Liver (tissue), 7 donors: ENCODE measurements at regions not wholly inside any gene's neighbourhood (a gene's known extent, or its start where the extent isn't known, plus 50 kb on each side); places are given as distances from the start of the nearest gene placed in this dataset.

Experiments
- DNase-seq: peaks from one replicate; pipeline ENCODE4 v3.0.0-alpha.2; 2017; ENCODE audit warnings: low spot score
- H3K27ac ChIP-seq, 2 donors: one replicate each; pipeline ENCODE4 v1.7.0; 2013; ENCODE audit warnings: inconsistent platforms in 2 of 2, low read length in 2 of 2, control low read depth in 1 of 2, low read depth in 1 of 2, mild to moderate bottlenecking in 1 of 2
- H3K27me3 ChIP-seq, 4 donors: one replicate each; pipeline versions ENCODE4 v1.6.1 to v1.7.0; 2013; ENCODE audit warnings: low read length in 3 of 4, inconsistent platforms in 1 of 4, mild to moderate bottlenecking in 1 of 4, moderate library complexity in 1 of 4; ENCODE audit not compliant: control insufficient read depth in 4 of 4, insufficient read depth in 4 of 4
- H3K36me3 ChIP-seq, 4 donors: one replicate each; pipeline versions ENCODE4 v1.6.1 to v1.7.0; 2013; ENCODE audit warnings: low read length in 3 of 4, mild to moderate bottlenecking in 3 of 4, low read depth in 1 of 4, moderate library complexity in 1 of 4; ENCODE audit not compliant: control insufficient read depth in 4 of 4, insufficient read depth in 3 of 4
- H3K4me1 ChIP-seq, 4 donors: one replicate each; pipeline versions ENCODE4 v1.6.1 to v1.7.0; 2013; ENCODE audit warnings: low read length in 3 of 4, mild to moderate bottlenecking in 3 of 4, moderate library complexity in 1 of 4; ENCODE audit not compliant: control insufficient read depth in 4 of 4, insufficient read depth in 4 of 4
- H3K4me3 ChIP-seq, 3 donors: one replicate each; pipeline versions ENCODE4 v1.6.1 to v1.7.0; 2013; ENCODE audit warnings: low read length in 3 of 3, control low read depth in 1 of 3, low read depth in 1 of 3, mild to moderate bottlenecking in 1 of 3
- H3K9ac ChIP-seq, 2 donors: one replicate each; pipeline ENCODE4 v1.7.0; 2013; ENCODE audit warnings: low read length in 2 of 2, mild to moderate bottlenecking in 2 of 2, moderate library complexity in 2 of 2, control low read depth in 1 of 2, low read depth in 1 of 2
- H3K9me3 ChIP-seq, 4 donors: one replicate each; pipeline versions ENCODE4 v1.6.1 to v1.7.0; 2013; ENCODE audit warnings: low read length in 3 of 4; ENCODE audit not compliant: control insufficient read depth in 4 of 4
- EGR1 ChIP-seq, 2 donors: IDR thresholded peaks; 2 replicates each; pipeline ENCODE4 v1.6.1; 2016 to 2018; ENCODE audit warnings: antibody characterized with exemption in 2 of 2, low read depth in 2 of 2
- FOXA1 ChIP-seq: IDR thresholded peaks from 2 replicates; pipeline ENCODE4 v1.6.1; 2016; ENCODE audit warnings: antibody characterized with exemption
- FOXA2 ChIP-seq: IDR thresholded peaks from 2 replicates; pipeline ENCODE4 v1.6.1; 2016; ENCODE audit warnings: antibody characterized with exemption
- GABPA ChIP-seq, 2 donors: IDR thresholded peaks in 1 of 2; conservative IDR thresholded peaks in 1 of 2; 2 replicates each; pipeline ENCODE4 v1.6.1; 2016; ENCODE audit warnings: antibody characterized with exemption in 2 of 2, mild to moderate bottlenecking in 1 of 2, moderate library complexity in 1 of 2
- HNF4G ChIP-seq: IDR thresholded peaks from 2 replicates; pipeline ENCODE4 v1.6.1; 2016; ENCODE audit warnings: antibody characterized with exemption
- JUND ChIP-seq, 2 donors: IDR thresholded peaks; 2 replicates each; pipeline ENCODE4 v1.6.1; 2016; ENCODE audit warnings: antibody characterized with exemption in 2 of 2
- RAD21 ChIP-seq, 2 donors: IDR thresholded peaks; 2 replicates each; pipeline ENCODE4 v1.6.1; 2016; ENCODE audit warnings: antibody characterized with exemption in 2 of 2, mild to moderate bottlenecking in 2 of 2
- WGBS: extraction: QIAGEN DNeasy Blood & Tissue Kit; methylation state at CpG from one replicate; pipeline ENCODE4 v1.1.7; 2013; 5-methylcytosine and 5-hydroxymethylcytosine counted together
- TF ChIP-seq, protein P1 (sequence below): IDR thresholded peaks from 2 replicates; pipeline ENCODE4 v1.6.1; 2016; ENCODE audit warnings: antibody characterized with exemption
- TF ChIP-seq, protein P2 (sequence below): IDR thresholded peaks from 2 replicates; pipeline ENCODE4 v1.6.1; 2016; ENCODE audit warnings: antibody characterized with exemption
- TF ChIP-seq, protein P3 (sequence below): IDR thresholded peaks from 2 replicates; pipeline ENCODE4 v1.6.1; 2016; ENCODE audit warnings: antibody characterized with exemption
- donor health status: healthy.
- donor health status: healthy.
- donor health status: healthy.
- donor health status: healthy.

DNA sequence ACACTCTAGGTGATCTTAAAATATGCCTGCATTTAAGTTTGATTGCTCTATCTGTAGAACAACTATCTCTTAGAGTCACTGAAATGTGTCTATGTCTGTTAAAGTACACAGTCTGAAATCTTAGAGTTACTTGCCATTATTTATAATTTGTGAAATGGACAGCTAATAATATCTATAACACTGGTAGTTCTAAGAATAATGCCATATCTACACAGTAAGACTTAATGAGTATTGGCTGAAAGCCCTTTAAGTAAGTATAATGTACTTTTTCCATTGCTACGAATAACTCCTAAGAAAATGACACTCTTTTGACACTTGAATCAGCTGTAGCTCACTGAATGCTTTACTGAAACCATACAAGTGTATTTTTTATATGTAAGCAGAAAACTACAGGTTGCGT, 567.4 kb upstream of the PCDH15 start (continued):
- TF ChIP-seq, protein P1, sequence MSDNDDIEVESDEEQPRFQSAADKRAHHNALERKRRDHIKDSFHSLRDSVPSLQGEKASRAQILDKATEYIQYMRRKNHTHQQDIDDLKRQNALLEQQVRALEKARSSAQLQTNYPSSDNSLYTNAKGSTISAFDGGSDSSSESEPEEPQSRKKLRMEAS: no peak

DNA sequence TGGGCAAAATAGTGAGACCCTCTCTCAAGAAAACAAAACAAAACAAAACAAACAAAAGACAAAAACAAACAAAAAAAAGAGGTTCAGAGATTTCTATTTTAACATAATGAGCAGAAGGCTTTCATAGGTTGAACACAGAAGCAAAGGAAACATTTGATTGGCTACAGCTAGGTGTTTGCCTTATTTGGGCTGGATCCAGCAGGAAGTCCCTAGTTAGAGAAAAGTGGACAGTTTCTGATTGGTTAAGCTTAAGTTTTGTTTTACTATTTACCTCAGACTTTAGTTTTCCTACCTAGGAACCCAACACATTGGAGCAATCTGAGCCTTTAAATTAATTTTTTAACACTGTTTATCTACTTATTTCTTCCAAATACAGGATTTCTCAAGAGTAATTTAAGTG, 566.5 kb upstream of the PCDH15 start:
- Histone ChIP-seq H3K27me3 (no peaks in the 10 kb centered on the region), H3K9me3 (no peaks in the 10 kb centered on the region), H3K4me3 (no peak overlapping the region), H3K4me1 (no peaks in the 10 kb centered on the region), H3K9ac (no peak overlapping the region), H3K36me3 (no peaks in the 10 kb centered on the region), H3K27ac (no peak overlapping the region)
- no peak for DNase-seq
- TF ChIP-seq JUND (IDR thresholded peaks at IDR 0.05) (no peak), FOXA2 (no peak), FOXA1 (no peak), EGR1 (IDR thresholded peaks at IDR 0.05; ENCODE audit: low read depth in 2 of 2) (no peak), RAD21 (IDR thresholded peaks at IDR 0.05) (no peak), HNF4G (no peak)

DNA sequence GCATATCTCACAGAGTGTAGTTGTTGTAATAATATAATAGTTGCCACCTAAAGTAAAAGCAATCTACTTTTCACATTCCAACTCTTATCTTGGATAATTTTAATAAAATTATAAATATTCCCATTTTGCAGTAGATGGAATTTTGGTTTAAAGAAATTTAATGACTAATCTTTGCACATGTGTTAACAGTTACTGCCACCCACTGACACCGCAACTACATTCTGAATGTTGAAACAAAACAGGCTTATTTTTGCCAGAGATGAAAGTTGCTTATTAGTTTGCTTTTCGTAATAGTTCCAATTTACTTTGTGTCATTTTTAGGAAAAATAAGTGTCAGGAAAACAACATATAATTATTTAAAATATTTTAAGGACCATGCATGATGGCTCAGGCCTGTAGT, 557.5 kb upstream of the PCDH15 start:
- H3K27ac ChIP-seq: no peak overlapping the region
- H3K9ac ChIP-seq: no peak overlapping the region
- 78% methylated on average over 2 of the region's 2 CpGs for WGBS
- H3K36me3 ChIP-seq: no peaks in the 10 kb centered on the region
- TF ChIP-seq HNF4G: no peak
- H3K4me1 ChIP-seq: no peaks in the 10 kb centered on the region
- H3K4me3 ChIP-seq: no peak overlapping the region
- DNase-seq: no peak
- peaks cover 0 to 2% (median 0%) of the 10 kb centered on the region in 4 donors for H3K27me3 ChIP-seq
- H3K9me3 ChIP-seq: no peaks in the 10 kb centered on the region

DNA sequence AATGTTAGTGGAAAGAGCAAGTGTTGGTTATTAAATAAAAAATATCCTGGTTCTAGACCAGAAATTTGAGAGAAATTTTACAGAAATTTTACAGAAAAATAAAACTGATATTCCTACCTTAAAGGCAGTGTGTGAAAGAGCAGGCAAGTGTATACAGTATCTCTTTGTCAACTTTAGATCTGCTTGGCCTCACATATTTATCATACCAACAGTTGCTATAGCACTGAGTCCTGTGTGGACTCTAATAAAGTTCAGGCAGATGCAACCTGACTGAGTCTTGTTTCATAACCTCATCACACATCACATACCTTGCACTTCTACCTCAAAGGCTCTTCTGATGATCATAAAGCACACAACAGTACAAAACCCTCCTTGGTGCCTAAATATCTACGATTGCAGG, 552.4 kb upstream of the PCDH15 start:
- peaks cover 0 to 2% (median 0%) of the 10 kb centered on the region in 4 donors for H3K27me3 ChIP-seq
- no peaks in the 10 kb centered on the region for H3K4me1 ChIP-seq
- no peaks in the 10 kb centered on the region for H3K9me3 ChIP-seq
- no peaks in the 10 kb centered on the region for H3K36me3 ChIP-seq
- no peak for DNase-seq
- H3K4me3 ChIP-seq: no peak overlapping the region
- WGBS: 67% methylated on average over 1 of the region's 1 CpG
- no peak overlapping the region for H3K27ac ChIP-seq
- no peak overlapping the region for H3K9ac ChIP-seq
- TF ChIP-seq HNF4G: no peak

DNA sequence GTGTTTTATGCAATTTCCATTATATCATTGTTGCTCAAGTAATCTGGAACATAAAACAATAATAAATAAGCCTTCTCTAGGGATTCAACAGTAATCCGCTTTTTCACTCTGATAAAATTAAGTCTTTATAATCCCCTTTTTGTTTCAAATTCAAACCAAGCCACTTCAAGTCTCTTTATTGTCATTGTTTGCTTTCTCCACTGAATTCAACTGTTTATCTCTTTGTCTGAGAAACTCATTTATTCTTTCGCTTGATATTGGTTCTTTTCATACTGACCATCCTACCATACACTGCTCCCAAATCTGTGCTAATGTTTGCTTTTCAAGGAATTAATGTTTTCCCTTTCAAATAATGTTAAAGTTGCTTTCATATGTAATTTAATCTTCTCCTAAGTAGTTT, 550.4 kb upstream of the PCDH15 start:
- no peaks in the 10 kb centered on the region for H3K36me3 ChIP-seq
- no peak overlapping the region for H3K9ac ChIP-seq
- 56% methylated on average over 2 of the region's 2 CpGs for WGBS
- H3K9me3 ChIP-seq: no peaks in the 10 kb centered on the region
- DNase-seq: no peak
- no peaks in the 10 kb centered on the region for H3K27me3 ChIP-seq
- TF ChIP-seq FOXA1: no peak
- TF ChIP-seq RAD21 (IDR thresholded peaks at IDR 0.05): no peak
- no peak for TF ChIP-seq FOXA2
- TF ChIP-seq JUND (IDR thresholded peaks at IDR 0.05): no peak
- TF ChIP-seq, protein P2, sequence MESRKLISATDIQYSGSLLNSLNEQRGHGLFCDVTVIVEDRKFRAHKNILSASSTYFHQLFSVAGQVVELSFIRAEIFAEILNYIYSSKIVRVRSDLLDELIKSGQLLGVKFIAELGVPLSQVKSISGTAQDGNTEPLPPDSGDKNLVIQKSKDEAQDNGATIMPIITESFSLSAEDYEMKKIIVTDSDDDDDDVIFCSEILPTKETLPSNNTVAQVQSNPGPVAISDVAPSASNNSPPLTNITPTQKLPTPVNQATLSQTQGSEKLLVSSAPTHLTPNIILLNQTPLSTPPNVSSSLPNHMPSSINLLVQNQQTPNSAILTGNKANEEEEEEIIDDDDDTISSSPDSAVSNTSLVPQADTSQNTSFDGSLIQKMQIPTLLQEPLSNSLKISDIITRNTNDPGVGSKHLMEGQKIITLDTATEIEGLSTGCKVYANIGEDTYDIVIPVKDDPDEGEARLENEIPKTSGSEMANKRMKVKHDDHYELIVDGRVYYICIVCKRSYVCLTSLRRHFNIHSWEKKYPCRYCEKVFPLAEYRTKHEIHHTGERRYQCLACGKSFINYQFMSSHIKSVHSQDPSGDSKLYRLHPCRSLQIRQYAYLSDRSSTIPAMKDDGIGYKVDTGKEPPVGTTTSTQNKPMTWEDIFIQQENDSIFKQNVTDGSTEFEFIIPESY: no peak
- TF ChIP-seq, protein P3, sequence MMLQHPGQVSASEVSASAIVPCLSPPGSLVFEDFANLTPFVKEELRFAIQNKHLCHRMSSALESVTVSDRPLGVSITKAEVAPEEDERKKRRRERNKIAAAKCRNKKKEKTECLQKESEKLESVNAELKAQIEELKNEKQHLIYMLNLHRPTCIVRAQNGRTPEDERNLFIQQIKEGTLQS: no peak
- TF ChIP-seq GABPA (IDR thresholded peaks at IDR 0.05 in 1 of 2, conservative IDR thresholded peaks at IDR 0.05 in 1 of 2): no peak
- no peak overlapping the region for H3K27ac ChIP-seq
- H3K4me1 ChIP-seq: no peaks in the 10 kb centered on the region
- no peak overlapping the region for H3K4me3 ChIP-seq
